ENCODE measurements at regions not wholly inside any gene's neighbourhood (a gene's known extent, or its start where the extent isn't known, plus 50 kb on each side); places are given as distances from the start of the nearest gene placed in this dataset.

DNA sequence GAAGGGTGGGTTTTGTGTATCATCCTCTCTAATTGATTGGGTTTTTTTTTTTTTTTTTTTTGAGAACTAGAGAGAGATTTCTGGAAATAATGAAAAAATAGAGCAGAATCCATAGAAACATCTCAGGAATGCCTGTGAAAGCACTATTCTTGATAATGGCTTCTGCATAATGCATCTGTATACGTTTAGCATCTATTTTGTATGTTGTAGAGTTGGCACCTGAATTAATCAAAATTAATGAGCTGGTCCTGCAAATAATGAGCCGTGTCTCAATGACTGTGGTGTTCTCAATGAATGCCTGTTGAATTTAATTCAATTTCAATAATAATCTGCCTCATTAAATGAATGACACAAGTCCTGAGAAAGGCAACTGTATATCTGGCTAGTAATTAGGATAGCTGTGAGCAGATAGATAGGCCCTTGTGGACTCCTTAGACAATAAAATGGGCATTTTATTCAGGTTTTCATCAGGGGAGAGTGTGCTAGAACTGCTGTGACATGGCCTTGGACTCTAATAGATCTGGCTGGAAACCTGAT is 70.5 kb upstream of the WDR72 start:
- no peak overlapping the region for H3K4me2 ChIP-seq (ENCODE audit: low read length)
- no peaks in the 10 kb centered on the region for H3K27me3 ChIP-seq (ENCODE audit: insufficient read depth, low read length)
- H3K9me3 ChIP-seq (ENCODE audit: low read length) = no peaks in the 10 kb centered on the region
- no peaks in the 10 kb centered on the region for H3K9me2 ChIP-seq (ENCODE audit: low read depth, low read length)
- H3K79me2 ChIP-seq (ENCODE audit: insufficient read depth, low read length) = no peaks in the 10 kb centered on the region
- no peaks in the 10 kb centered on the region for H3F3A ChIP-seq (ENCODE audit: insufficient read depth, low read length)
- H3K4me3 ChIP-seq (ENCODE audit: low read depth, low read length, poor library complexity, severe bottlenecking) = no peak overlapping the region
- H3K4me1 ChIP-seq (ENCODE audit: insufficient read depth, low read length, severe bottlenecking) = no peaks in the 10 kb centered on the region
- H2AFZ ChIP-seq (ENCODE audit: low read length) = no peak overlapping the region
- TF ChIP-seq, protein P1, sequence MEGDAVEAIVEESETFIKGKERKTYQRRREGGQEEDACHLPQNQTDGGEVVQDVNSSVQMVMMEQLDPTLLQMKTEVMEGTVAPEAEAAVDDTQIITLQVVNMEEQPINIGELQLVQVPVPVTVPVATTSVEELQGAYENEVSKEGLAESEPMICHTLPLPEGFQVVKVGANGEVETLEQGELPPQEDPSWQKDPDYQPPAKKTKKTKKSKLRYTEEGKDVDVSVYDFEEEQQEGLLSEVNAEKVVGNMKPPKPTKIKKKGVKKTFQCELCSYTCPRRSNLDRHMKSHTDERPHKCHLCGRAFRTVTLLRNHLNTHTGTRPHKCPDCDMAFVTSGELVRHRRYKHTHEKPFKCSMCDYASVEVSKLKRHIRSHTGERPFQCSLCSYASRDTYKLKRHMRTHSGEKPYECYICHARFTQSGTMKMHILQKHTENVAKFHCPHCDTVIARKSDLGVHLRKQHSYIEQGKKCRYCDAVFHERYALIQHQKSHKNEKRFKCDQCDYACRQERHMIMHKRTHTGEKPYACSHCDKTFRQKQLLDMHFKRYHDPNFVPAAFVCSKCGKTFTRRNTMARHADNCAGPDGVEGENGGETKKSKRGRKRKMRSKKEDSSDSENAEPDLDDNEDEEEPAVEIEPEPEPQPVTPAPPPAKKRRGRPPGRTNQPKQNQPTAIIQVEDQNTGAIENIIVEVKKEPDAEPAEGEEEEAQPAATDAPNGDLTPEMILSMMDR (IDR thresholded peaks at IDR 0.05; ENCODE audit: low read length) = no peak
- no peak for TF ChIP-seq EZH2 (IDR thresholded peaks at IDR 0.05; ENCODE audit: borderline replicate concordance, low read length)
- H3K27ac ChIP-seq (ENCODE audit: low read depth, low read length, poor library complexity, severe bottlenecking) = no peak overlapping the region
- no peaks in the 10 kb centered on the region for H4K20me1 ChIP-seq (ENCODE audit: insufficient read depth, low read length)
- H3K9ac ChIP-seq (ENCODE audit: low read length) = no peak overlapping the region
- H3K36me3 ChIP-seq (ENCODE audit: insufficient read depth, low read length) = no peaks in the 10 kb centered on the region

DNA sequence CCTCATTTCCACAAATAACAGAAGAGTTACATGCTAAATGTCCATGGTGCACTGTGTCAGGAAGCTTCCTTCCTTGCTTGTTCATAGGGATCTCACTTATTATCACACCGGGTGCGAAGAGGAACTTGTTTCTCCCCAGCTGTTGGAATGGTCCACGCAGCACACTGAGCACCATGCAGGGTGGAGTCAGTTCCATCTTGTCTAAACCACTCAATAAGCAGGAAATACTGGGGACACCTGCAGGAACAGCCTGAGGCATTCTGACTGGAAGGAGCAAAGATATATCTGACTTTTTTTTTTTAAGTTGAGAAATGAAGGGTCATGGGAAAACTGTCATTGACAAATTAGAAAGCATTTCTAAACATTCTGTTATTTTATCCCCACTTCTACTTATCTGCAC is 70.0 kb upstream of the WDR72 start:
- TF ChIP-seq EZH2 (IDR thresholded peaks at IDR 0.05; ENCODE audit: borderline replicate concordance, low read length) = no peak
- TF ChIP-seq, protein P1 (IDR thresholded peaks at IDR 0.05; ENCODE audit: low read length) = no peak
- no peaks in the 10 kb centered on the region for H3K4me1 ChIP-seq (ENCODE audit: insufficient read depth, low read length, severe bottlenecking)
- H3K4me3 ChIP-seq (ENCODE audit: low read depth, low read length, poor library complexity, severe bottlenecking) = no peak overlapping the region
- H3K27ac ChIP-seq (ENCODE audit: low read depth, low read length, poor library complexity, severe bottlenecking) = no peak overlapping the region
- no peak overlapping the region for H2AFZ ChIP-seq (ENCODE audit: low read length)
- no peaks in the 10 kb centered on the region for H3K9me2 ChIP-seq (ENCODE audit: low read depth, low read length)
- H3K4me2 ChIP-seq (ENCODE audit: low read length) = no peak overlapping the region
- no peaks in the 10 kb centered on the region for H3K79me2 ChIP-seq (ENCODE audit: insufficient read depth, low read length)
- H3K9me3 ChIP-seq (ENCODE audit: low read length) = 0 out of 2 replicates have a peak, but pooled peaks cover 3% of the 10 kb centered on the region
- H3K36me3 ChIP-seq (ENCODE audit: insufficient read depth, low read length) = no peaks in the 10 kb centered on the region
- H4K20me1 ChIP-seq (ENCODE audit: insufficient read depth, low read length) = no peaks in the 10 kb centered on the region
- H3F3A ChIP-seq (ENCODE audit: insufficient read depth, low read length) = no peaks in the 10 kb centered on the region
- H3K9ac ChIP-seq (ENCODE audit: low read length) = no peak overlapping the region
- no peaks in the 10 kb centered on the region for H3K27me3 ChIP-seq (ENCODE audit: insufficient read depth, low read length)

DNA sequence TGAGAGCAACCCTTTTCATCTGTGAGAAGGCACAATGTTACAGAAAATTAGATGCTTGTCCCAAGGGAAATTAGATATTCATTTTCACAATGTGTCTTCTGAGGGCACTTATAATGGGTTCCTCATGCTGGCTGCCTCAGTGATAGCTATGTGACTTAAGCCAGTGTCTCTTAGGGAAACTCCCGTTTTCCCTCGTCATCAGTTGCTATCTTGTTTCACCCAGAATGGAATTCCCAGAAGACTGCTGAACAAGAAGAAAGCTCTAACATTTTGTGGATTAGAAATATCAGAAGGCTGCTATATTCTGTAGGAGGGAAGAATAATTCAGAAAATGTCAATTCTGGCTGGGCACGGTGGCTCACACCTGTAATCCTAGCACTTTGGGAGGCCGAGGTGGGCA is 67.9 kb upstream of the WDR72 start:
- Histone ChIP-seq H3F3A (ENCODE audit: insufficient read depth, low read length) (no peaks in the 10 kb centered on the region), H3K27ac (ENCODE audit: low read depth, low read length, poor library complexity, severe bottlenecking) (no peak overlapping the region), H3K36me3 (ENCODE audit: insufficient read depth, low read length) (no peaks in the 10 kb centered on the region), H3K4me1 (ENCODE audit: insufficient read depth, low read length, severe bottlenecking) (no peaks in the 10 kb centered on the region), H3K27me3 (ENCODE audit: insufficient read depth, low read length) (no peaks in the 10 kb centered on the region), H3K9me2 (ENCODE audit: low read depth, low read length) (no peaks in the 10 kb centered on the region), H3K9ac (ENCODE audit: low read length) (no peak overlapping the region), H3K79me2 (ENCODE audit: insufficient read depth, low read length) (no peaks in the 10 kb centered on the region), H2AFZ (ENCODE audit: low read length) (no peak overlapping the region), H3K4me3 (ENCODE audit: low read depth, low read length, poor library complexity, severe bottlenecking) (no peak overlapping the region), H3K9me3 (ENCODE audit: low read length) (0 out of 2 replicates have a peak, but pooled peaks cover 3% of the 10 kb centered on the region), H4K20me1 (ENCODE audit: insufficient read depth, low read length) (no peaks in the 10 kb centered on the region), H3K4me2 (ENCODE audit: low read length) (no peak overlapping the region)
- TF ChIP-seq EZH2 (IDR thresholded peaks at IDR 0.05; ENCODE audit: borderline replicate concordance, low read length) = no peak
- TF ChIP-seq, protein P1 (IDR thresholded peaks at IDR 0.05; ENCODE audit: low read length) = no peak

All from OCI-LY1 (cell line).